SU-DHL-6 (cell line): ENCODE measurements at regions not wholly inside any gene's neighbourhood (a gene's known extent, or its start where the extent isn't known, plus 50 kb on each side); places are given as distances from the start of the nearest gene placed in this dataset.

Experiments
- CTCF ChIP-seq: fragments of 200-600 bp; sonication (generic); IDR thresholded peaks from one replicate; pipeline ENCODE4 v1.5.1; 2017; ENCODE audit warnings: antibody characterized with exemption, mild to moderate bottlenecking, low read length, moderate library complexity; ENCODE audit not compliant: insufficient read depth, poor library complexity, severe bottlenecking
- EZH2phosphoT487 ChIP-seq: fragments of 200-600 bp; sonication (generic), shearing (Covaris generic); conservative IDR thresholded peaks from 2 replicates; pipeline ENCODE4 v1.6.1; 2018; ENCODE audit warnings: mild to moderate bottlenecking, antibody characterized with exemption, low read length, moderate library complexity, mixed read lengths

GRCh38 chr2:9777081-9777480, 66.2 kb upstream of the TAF1B start:
- TF ChIP-seq CTCF (no peak), EZH2phosphoT487 (no peak)
